Esophagus muscularis mucosa (tissue), 4 donors: ENCODE measurements at regions not wholly inside any gene's neighbourhood (a gene's known extent, or its start where the extent isn't known, plus 50 kb on each side); places are given as distances from the start of the nearest gene placed in this dataset.

Experiments
- DNase-seq: peaks from one replicate; pipeline ENCODE4 v3.0.0-alpha.2; 2017; ENCODE audit errors: extremely low spot score
- H3K27ac ChIP-seq, 4 donors: fragments of 200-600 bp; sonication (generic); replicated peaks in 1 of 4; 1 replicate in 3 of 4; 2 replicates in 1 of 4; pipeline ENCODE4 v1.5.1; 2016 to 2019; ENCODE audit warnings: mild to moderate bottlenecking in 1 of 4
- H3K27me3 ChIP-seq, 4 donors: fragments of 200-600 bp; sonication (generic); one replicate each; pipeline versions ENCODE4 v1.5.1 to v1.6.0; 2016 to 2019
- H3K36me3 ChIP-seq, 4 donors: fragments of 200-600 bp; sonication (generic); one replicate each; pipeline ENCODE4 v1.5.1; 2016 to 2019
- H3K4me1 ChIP-seq, 4 donors: fragments of 200-600 bp; sonication (generic); one replicate each; pipeline ENCODE4 v1.5.1; 2016 to 2019
- H3K4me3 ChIP-seq, 4 donors: fragments of 200-600 bp; sonication (generic); 1 replicate in 2 of 4; 2 replicates in 2 of 4; pipeline ENCODE4 v1.5.1; 2016 to 2019; ENCODE audit warnings: mild to moderate bottlenecking in 4 of 4, moderate library complexity in 1 of 4
- H3K9me3 ChIP-seq, 4 donors: fragments of 200-600 bp; sonication (generic); 1 replicate in 3 of 4; 2 replicates in 1 of 4; pipeline ENCODE4 v1.5.1; 2016 to 2019
- CTCF ChIP-seq, 3 experiments: fragments of 200-600 bp in 2 of 3; fragments of 450-650 bp in 1 of 3; sonication (generic) in 2 of 3; IDR thresholded peaks; one replicate each; pipeline ENCODE4 v1.5.1; 2017 to 2019; ENCODE audit warnings: antibody characterized with exemption in 3 of 3, mild to moderate bottlenecking in 2 of 3, moderate library complexity in 1 of 3
- EP300 ChIP-seq: sonication (generic); formaldehyde crosslinking; IDR thresholded peaks from one replicate; pipeline ENCODE4 v1.6.1; 2017; ENCODE audit warnings: antibody characterized with exemption
- POLR2A ChIP-seq: fragments of 450-650 bp; IDR thresholded peaks from one replicate; pipeline ENCODE4 v1.6.1; 2017; ENCODE audit warnings: antibody characterized with exemption, moderate library complexity, mild to moderate bottlenecking, low read depth
- POLR2AphosphoS5 ChIP-seq, 2 donors: sonication (generic); formaldehyde crosslinking; IDR thresholded peaks; one replicate each; pipeline ENCODE4 v1.6.1; 2017; ENCODE audit warnings: antibody characterized with exemption in 2 of 2
- WGBS: methylation state at CpG from one replicate; pipeline ENCODE4 v1.1.5; 2018; 5-methylcytosine and 5-hydroxymethylcytosine counted together
- intact Hi-C: fragments of 100-400 bp; cut with DNase I; formaldehyde crosslinking; loops from one replicate; pipeline ENCODE4 v1.15.1; 2023

GRCh38 chr16:50445621-50446555, 77.1 kb upstream of the BRD7 start:
- intact Hi-C loops, result no loop called here
- 67% methylated on average over 17 of the region's 19 CpGs for WGBS
- no peak for TF ChIP-seq POLR2A
- TF ChIP-seq POLR2AphosphoS5 (IDR thresholded peaks at IDR 0.05), result no peak
- no peak for TF ChIP-seq CTCF (IDR thresholded peaks at IDR 0.05)
- no peak for TF ChIP-seq EP300
- no peak overlapping the region for H3K4me3 ChIP-seq
- no peak overlapping the region for H3K27ac ChIP-seq
- H3K36me3 ChIP-seq, result no peaks in the 10 kb centered on the region
- no peaks in the 10 kb centered on the region for H3K4me1 ChIP-seq
- DNase-seq, result no peak
- H3K27me3 ChIP-seq, result peaks cover 0 to 13% (median 0%) of the 10 kb centered on the region in 4 donors
- H3K9me3 ChIP-seq, result peaks cover 0 to 15% (median 5%) of the 10 kb centered on the region in 4 donors

- no peak for DNase-seq
- Histone ChIP-seq H3K4me1 (no peaks in the 10 kb centered on the region), H3K27ac (no peak overlapping the region), H3K9me3 (peaks cover 0 to 26% (median 9%) of the 10 kb centered on the region in 4 donors), H3K27me3 (peaks cover 0 to 8% (median 0%) of the 10 kb centered on the region in 4 donors), H3K4me3 (no peak overlapping the region), H3K36me3 (no peaks in the 10 kb centered on the region)
- intact Hi-C loops, result no loop called here
- TF ChIP-seq CTCF (IDR thresholded peaks at IDR 0.05), result no peak
- no peak for TF ChIP-seq POLR2AphosphoS5 (IDR thresholded peaks at IDR 0.05)
- no peak for TF ChIP-seq POLR2A
- no peak for TF ChIP-seq EP300
- WGBS, result 92% methylated on average over 1 of the region's 1 CpG
These were observed 75.7 kb upstream of the BRD7 start for GRCh38 chr16:50444526-50444925.

- 85% methylated on average over 3 of the region's 3 CpGs for WGBS
- intact Hi-C loops, result no loop called here
- no peak for TF ChIP-seq POLR2AphosphoS5 (IDR thresholded peaks at IDR 0.05)
- TF ChIP-seq EP300, result no peak
- no peak for TF ChIP-seq POLR2A
- no peak for TF ChIP-seq CTCF (IDR thresholded peaks at IDR 0.05)
- DNase-seq, result no peak
- Histone ChIP-seq H3K9me3 (peaks cover 0 to 33% (median 18%) of the 10 kb centered on the region in 4 donors), H3K36me3 (no peaks in the 10 kb centered on the region), H3K4me3 (no peak overlapping the region), H3K27ac (no peak overlapping the region), H3K27me3 (no peaks in the 10 kb centered on the region), H3K4me1 (no peaks in the 10 kb centered on the region)
These were observed 73.4 kb upstream of the BRD7 start for GRCh38 chr16:50442221-50442620.

GRCh38 chr16:50441486-50442157, 72.8 kb upstream of the BRD7 start:
- TF ChIP-seq POLR2AphosphoS5 (IDR thresholded peaks at IDR 0.05), result no peak
- TF ChIP-seq CTCF (IDR thresholded peaks at IDR 0.05), result no peak
- no peak for TF ChIP-seq POLR2A
- no peak for TF ChIP-seq EP300
- H3K27me3 ChIP-seq, result no peaks in the 10 kb centered on the region
- no peak overlapping the region for H3K4me3 ChIP-seq
- H3K9me3 ChIP-seq, result peaks cover 0 to 33% (median 18%) of the 10 kb centered on the region in 4 donors
- intact Hi-C loops, result no loop called here
- H3K27ac ChIP-seq, result no peak overlapping the region
- DNase-seq, result no peak
- 54% methylated on average over 6 of the region's 7 CpGs for WGBS
- H3K4me1 ChIP-seq, result no peaks in the 10 kb centered on the region
- no peaks in the 10 kb centered on the region for H3K36me3 ChIP-seq
